ENCODE measurements at regions not wholly inside any gene's neighbourhood (a gene's known extent, or its start where the extent isn't known, plus 50 kb on each side); places are given as distances from the start of the nearest gene placed in this dataset.

DNA sequence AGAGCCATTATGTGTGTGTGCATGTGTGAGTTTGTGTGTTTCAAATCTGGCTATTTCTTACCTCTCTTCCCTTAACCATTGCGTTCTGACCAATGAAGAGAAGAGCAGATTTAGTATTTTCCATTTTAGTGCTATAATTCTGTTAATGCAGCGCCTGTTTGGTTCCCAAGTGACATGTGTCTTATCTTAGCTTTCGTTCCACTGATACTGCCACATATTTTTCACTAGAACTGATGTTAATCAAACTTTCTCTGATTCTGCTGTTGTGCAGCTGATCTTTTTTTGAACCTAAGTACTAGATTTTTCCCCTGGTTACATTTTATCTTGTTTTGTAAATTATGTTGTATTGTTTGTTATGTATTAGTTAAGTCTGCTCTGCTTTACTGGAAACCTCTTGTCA, 152.9 kb upstream of the MID1 start:
- no peak for TF ChIP-seq EZH2 (optimal IDR thresholded peaks at IDR 0.05; ENCODE audit: low read depth, low read length)
- TF ChIP-seq, protein P1, sequence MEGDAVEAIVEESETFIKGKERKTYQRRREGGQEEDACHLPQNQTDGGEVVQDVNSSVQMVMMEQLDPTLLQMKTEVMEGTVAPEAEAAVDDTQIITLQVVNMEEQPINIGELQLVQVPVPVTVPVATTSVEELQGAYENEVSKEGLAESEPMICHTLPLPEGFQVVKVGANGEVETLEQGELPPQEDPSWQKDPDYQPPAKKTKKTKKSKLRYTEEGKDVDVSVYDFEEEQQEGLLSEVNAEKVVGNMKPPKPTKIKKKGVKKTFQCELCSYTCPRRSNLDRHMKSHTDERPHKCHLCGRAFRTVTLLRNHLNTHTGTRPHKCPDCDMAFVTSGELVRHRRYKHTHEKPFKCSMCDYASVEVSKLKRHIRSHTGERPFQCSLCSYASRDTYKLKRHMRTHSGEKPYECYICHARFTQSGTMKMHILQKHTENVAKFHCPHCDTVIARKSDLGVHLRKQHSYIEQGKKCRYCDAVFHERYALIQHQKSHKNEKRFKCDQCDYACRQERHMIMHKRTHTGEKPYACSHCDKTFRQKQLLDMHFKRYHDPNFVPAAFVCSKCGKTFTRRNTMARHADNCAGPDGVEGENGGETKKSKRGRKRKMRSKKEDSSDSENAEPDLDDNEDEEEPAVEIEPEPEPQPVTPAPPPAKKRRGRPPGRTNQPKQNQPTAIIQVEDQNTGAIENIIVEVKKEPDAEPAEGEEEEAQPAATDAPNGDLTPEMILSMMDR (IDR thresholded peaks at IDR 0.05; ENCODE audit: low read length): no peak
- no peak for TF ChIP-seq EZH2phosphoT487 (IDR thresholded peaks at IDR 0.05; ENCODE audit: low read length)
